ENCODE measurements at regions not wholly inside any gene's neighbourhood (a gene's known extent, or its start where the extent isn't known, plus 50 kb on each side); places are given as distances from the start of the nearest gene placed in this dataset.

- Mint-ChIP-seq H3K4me3 (no peak overlapping the region), H3K27me3 (peaks cover 8% of the 10 kb centered on the region), H3K27ac (no peak overlapping the region), H3K36me3 (no peaks in the 10 kb centered on the region), H3K4me1 (no peaks in the 10 kb centered on the region), H3K9me3 (no peaks in the 10 kb centered on the region)
- no peak for DNase-seq
- no peak for ATAC-seq (ENCODE audit: low read depth)
- POLR2A ChIA-PET = no interaction called here
Measured at GRCh38 chr4:15130441-15130840, 128.2 kb downstream of the CPEB2 start.

GRCh38 chr4:15131551-15131950 is 129.3 kb downstream of the CPEB2 start:
- Mint-ChIP-seq H3K9me3 (peaks cover under 1% of the 10 kb centered on the region), H3K36me3 (no peaks in the 10 kb centered on the region), H3K4me3 (no peak overlapping the region), H3K4me1 (no peaks in the 10 kb centered on the region), H3K27me3 (peaks cover 8% of the 10 kb centered on the region), H3K27ac (no peak overlapping the region)
- POLR2A ChIA-PET = no interaction called here
- ATAC-seq (ENCODE audit: low read depth) = no peak
- DNase-seq = no peak

GRCh38 chr4:15132739-15133138 is 130.5 kb downstream of the CPEB2 start:
- POLR2A ChIA-PET = no interaction called here
- Mint-ChIP-seq H3K4me3 (no peak overlapping the region), H3K27ac (no peak overlapping the region), H3K9me3 (peaks cover 6% of the 10 kb centered on the region), H3K27me3 (peaks cover 8% of the 10 kb centered on the region), H3K36me3 (no peaks in the 10 kb centered on the region), H3K4me1 (no peaks in the 10 kb centered on the region)
- ATAC-seq (ENCODE audit: low read depth) (no peak), DNase-seq (no peak)

GRCh38 chr4:15139599-15139998 is 137.3 kb downstream of the CPEB2 start:
- ATAC-seq (ENCODE audit: low read depth) = no peak
- no peak for DNase-seq
- H3K27me3 Mint-ChIP-seq = no peaks in the 10 kb centered on the region
- no peak overlapping the region for H3K4me3 Mint-ChIP-seq
- H3K9me3 Mint-ChIP-seq = peaks cover 6% of the 10 kb centered on the region
- H3K4me1 Mint-ChIP-seq = no peaks in the 10 kb centered on the region
- H3K36me3 Mint-ChIP-seq = no peaks in the 10 kb centered on the region
- POLR2A ChIA-PET = no interaction called here
- H3K27ac Mint-ChIP-seq = no peak overlapping the region

GRCh38 chr4:15142201-15142600 is 139.9 kb downstream of the CPEB2 start:
- H3K36me3 Mint-ChIP-seq = no peaks in the 10 kb centered on the region
- ATAC-seq (ENCODE audit: low read depth) (no peak), DNase-seq (no peak)
- no peaks in the 10 kb centered on the region for H3K9me3 Mint-ChIP-seq
- H3K27me3 Mint-ChIP-seq = no peaks in the 10 kb centered on the region
- no peak overlapping the region for H3K4me3 Mint-ChIP-seq
- no peaks in the 10 kb centered on the region for H3K4me1 Mint-ChIP-seq
- H3K27ac Mint-ChIP-seq = no peak overlapping the region
- POLR2A ChIA-PET = no interaction called here

GRCh38 chr4:15143551-15143950 is 141.3 kb downstream of the CPEB2 start:
- no peaks in the 10 kb centered on the region for H3K36me3 Mint-ChIP-seq
- DNase-seq = no peak
- POLR2A ChIA-PET = no interaction called here
- H3K4me3 Mint-ChIP-seq = no peak overlapping the region
- H3K27ac Mint-ChIP-seq = no peak overlapping the region
- H3K4me1 Mint-ChIP-seq = no peaks in the 10 kb centered on the region
- H3K9me3 Mint-ChIP-seq = no peaks in the 10 kb centered on the region
- no peaks in the 10 kb centered on the region for H3K27me3 Mint-ChIP-seq
- no peak for ATAC-seq (ENCODE audit: low read depth)

- ATAC-seq (ENCODE audit: low read depth) (no peak), DNase-seq (no peak)
- Mint-ChIP-seq H3K4me1 (no peaks in the 10 kb centered on the region), H3K27ac (no peak overlapping the region), H3K36me3 (no peaks in the 10 kb centered on the region), H3K27me3 (no peaks in the 10 kb centered on the region), H3K9me3 (no peaks in the 10 kb centered on the region), H3K4me3 (no peak overlapping the region)
- POLR2A ChIA-PET = no interaction called here
Measured at GRCh38 chr4:15144249-15144966, 142.1 kb downstream of the CPEB2 start.

- no peak for ATAC-seq (ENCODE audit: low read depth)
- no peaks in the 10 kb centered on the region for H3K9me3 Mint-ChIP-seq
- POLR2A ChIA-PET = no interaction called here
- H3K4me3 Mint-ChIP-seq = no peak overlapping the region
- no peak overlapping the region for H3K27ac Mint-ChIP-seq
- H3K4me1 Mint-ChIP-seq = no peaks in the 10 kb centered on the region
- H3K27me3 Mint-ChIP-seq = no peaks in the 10 kb centered on the region
- no peaks in the 10 kb centered on the region for H3K36me3 Mint-ChIP-seq
- no peak for DNase-seq
Measured at GRCh38 chr4:15144967-15145295, 142.7 kb downstream of the CPEB2 start.

GRCh38 chr4:15145709-15146108 is 143.4 kb downstream of the CPEB2 start:
- no peak for ATAC-seq (ENCODE audit: low read depth)
- Mint-ChIP-seq H3K36me3 (no peaks in the 10 kb centered on the region), H3K27me3 (no peaks in the 10 kb centered on the region), H3K4me3 (no peak overlapping the region), H3K27ac (no peak overlapping the region), H3K4me1 (no peaks in the 10 kb centered on the region), H3K9me3 (no peaks in the 10 kb centered on the region)
- no peak for DNase-seq
- POLR2A ChIA-PET = no interaction called here

GRCh38 chr4:15147714-15148113 is 145.4 kb downstream of the CPEB2 start:
- no peaks in the 10 kb centered on the region for H3K4me1 Mint-ChIP-seq
- peaks cover 2% of the 10 kb centered on the region for H3K27me3 Mint-ChIP-seq
- no peaks in the 10 kb centered on the region for H3K36me3 Mint-ChIP-seq
- DNase-seq = no peak
- no peaks in the 10 kb centered on the region for H3K9me3 Mint-ChIP-seq
- POLR2A ChIA-PET = no interaction called here
- no peak overlapping the region for H3K4me3 Mint-ChIP-seq
- ATAC-seq (ENCODE audit: low read depth) = no peak
- no peak overlapping the region for H3K27ac Mint-ChIP-seq

GRCh38 chr4:15148199-15148598 is 145.9 kb downstream of the CPEB2 start:
- POLR2A ChIA-PET = no interaction called here
- DNase-seq (no peak), ATAC-seq (ENCODE audit: low read depth) (no peak)
- Mint-ChIP-seq H3K27me3 (peaks cover 2% of the 10 kb centered on the region), H3K36me3 (no peaks in the 10 kb centered on the region), H3K9me3 (no peaks in the 10 kb centered on the region), H3K27ac (no peak overlapping the region), H3K4me3 (no peak overlapping the region), H3K4me1 (no peaks in the 10 kb centered on the region)

GRCh38 chr4:15148691-15149090 is 146.4 kb downstream of the CPEB2 start:
- H3K4me3 Mint-ChIP-seq = no peak overlapping the region
- H3K27ac Mint-ChIP-seq = no peak overlapping the region
- no peaks in the 10 kb centered on the region for H3K9me3 Mint-ChIP-seq
- H3K4me1 Mint-ChIP-seq = no peaks in the 10 kb centered on the region
- ATAC-seq (ENCODE audit: low read depth) = no peak
- H3K27me3 Mint-ChIP-seq = peaks cover 2% of the 10 kb centered on the region
- DNase-seq = no peak
- H3K36me3 Mint-ChIP-seq = no peaks in the 10 kb centered on the region
- POLR2A ChIA-PET = no interaction called here

GRCh38 chr4:15149234-15149838 is 147.1 kb downstream of the CPEB2 start:
- Mint-ChIP-seq H3K36me3 (no peaks in the 10 kb centered on the region), H3K27me3 (peaks cover 2% of the 10 kb centered on the region), H3K27ac (no peak overlapping the region), H3K9me3 (no peaks in the 10 kb centered on the region), H3K4me3 (no peak overlapping the region), H3K4me1 (no peaks in the 10 kb centered on the region)
- ATAC-seq (ENCODE audit: low read depth) (no peak), DNase-seq (no peak)
- POLR2A ChIA-PET = no interaction called here

GRCh38 chr4:15149839-15150592 is 147.7 kb downstream of the CPEB2 start:
- no peaks in the 10 kb centered on the region for H3K36me3 Mint-ChIP-seq
- no peak for ATAC-seq (ENCODE audit: low read depth)

More at GRCh38 chr4:15149839-15150592, 147.7 kb downstream of the CPEB2 start:
- DNase-seq = no peak
- Mint-ChIP-seq H3K9me3 (no peaks in the 10 kb centered on the region), H3K27me3 (peaks cover 2% of the 10 kb centered on the region), H3K4me3 (no peak overlapping the region), H3K27ac (no peak overlapping the region), H3K4me1 (no peaks in the 10 kb centered on the region)
- POLR2A ChIA-PET = no interaction called here

Measured in activated naive CD8-positive, alpha-beta T cell treated with anti-CD3 and anti-CD28 coated beads, Interleukin-2, amount 10 ng/mL, durations not matched to agents 7 days and 5 days (primary cell).